GM18511 (cell line): ENCODE measurements at regions not wholly inside any gene's neighbourhood (a gene's known extent, or its start where the extent isn't known, plus 50 kb on each side); places are given as distances from the start of the nearest gene placed in this dataset.
"Not testable (repeated sequence)": the region's sequence is repeated elsewhere in the genome, so short reads cannot be mapped to it uniquely, and the experiment has no call there.

Source experiments
- ATAC-seq: cut with Tn5 transposase; IDR thresholded peaks from one replicate; pipeline ENCODE4 v1.9.1; 2021; ENCODE audit warnings: mild to moderate bottlenecking, moderate library complexity; ENCODE audit not compliant: unreplicated experiment

GRCh38 chrX:125378205-125378604 is 58.5 kb downstream of the TEX13C start:
- no peak for ATAC-seq

- no peak for ATAC-seq
These were observed 59.1 kb downstream of the TEX13C start for GRCh38 chrX:125378770-125379169.

GRCh38 chrX:125382148-125382628 is 62.5 kb downstream of the TEX13C start:
- ATAC-seq, result no peak

- no peak for ATAC-seq
These were observed 63.2 kb downstream of the TEX13C start for GRCh38 chrX:125382889-125383288.

GRCh38 chrX:125384867-125385266 is 65.2 kb downstream of the TEX13C start:
- ATAC-seq, result no peak

- no peak for ATAC-seq
These were observed 68.3 kb downstream of the TEX13C start for GRCh38 chrX:125387945-125388344.

GRCh38 chrX:125394449-125394848 is 74.8 kb downstream of the TEX13C start:
- no peak for ATAC-seq

- no peak for ATAC-seq
These were observed 76.0 kb downstream of the TEX13C start for GRCh38 chrX:125395626-125396025.

GRCh38 chrX:125398959-125399440 is 79.3 kb downstream of the TEX13C start:
- ATAC-seq, result no peak

GRCh38 chrX:125402807-125403206 is 83.1 kb downstream of the TEX13C start:
- no peak for ATAC-seq

- peak; percentile 47 for ATAC-seq
These were observed 85.0 kb downstream of the TEX13C start for GRCh38 chrX:125404667-125405160.

GRCh38 chrX:125405339-125405738 is 85.7 kb downstream of the TEX13C start:
- ATAC-seq, result no peak

- ATAC-seq, result no peak
These were observed 87.6 kb downstream of the TEX13C start for GRCh38 chrX:125407314-125407713.

GRCh38 chrX:125420809-125421208 is 101.1 kb downstream of the TEX13C start:
- ATAC-seq, result no peak

- no peak for ATAC-seq
These were observed 103.3 kb downstream of the TEX13C start for GRCh38 chrX:125422986-125423385.

- ATAC-seq, result no peak
These were observed 104.9 kb downstream of the TEX13C start for GRCh38 chrX:125424536-125424935.

- ATAC-seq, result peak; percentile 57
These were observed 117.2 kb downstream of the TEX13C start for GRCh38 chrX:125436855-125437254.

- no peak for ATAC-seq
These were observed 119.7 kb downstream of the TEX13C start for GRCh38 chrX:125439194-125439849.

GRCh38 chrX:125444659-125445058 is 125.0 kb downstream of the TEX13C start:
- ATAC-seq, result no peak

- ATAC-seq, result no peak
These were observed 155.8 kb downstream of the TEX13C start for GRCh38 chrX:125475482-125475881.

- ATAC-seq, result no peak
These were observed 172.8 kb downstream of the TEX13C start for GRCh38 chrX:125492439-125492838.

GRCh38 chrX:125493004-125493403 is 173.3 kb downstream of the TEX13C start:
- ATAC-seq, result not testable (repeated sequence)

- no peak for ATAC-seq
These were observed 178.0 kb downstream of the TEX13C start for GRCh38 chrX:125497667-125498066.
